SK-N-DZ (cell line): ENCODE measurements at regions not wholly inside any gene's neighbourhood (a gene's known extent, or its start where the extent isn't known, plus 50 kb on each side); places are given as distances from the start of the nearest gene placed in this dataset.

Experiments used
- DNase-seq: peaks from one replicate; pipeline ENCODE4 v3.0.0-alpha.2; 2015; ENCODE audit warnings: low spot score

DNA sequence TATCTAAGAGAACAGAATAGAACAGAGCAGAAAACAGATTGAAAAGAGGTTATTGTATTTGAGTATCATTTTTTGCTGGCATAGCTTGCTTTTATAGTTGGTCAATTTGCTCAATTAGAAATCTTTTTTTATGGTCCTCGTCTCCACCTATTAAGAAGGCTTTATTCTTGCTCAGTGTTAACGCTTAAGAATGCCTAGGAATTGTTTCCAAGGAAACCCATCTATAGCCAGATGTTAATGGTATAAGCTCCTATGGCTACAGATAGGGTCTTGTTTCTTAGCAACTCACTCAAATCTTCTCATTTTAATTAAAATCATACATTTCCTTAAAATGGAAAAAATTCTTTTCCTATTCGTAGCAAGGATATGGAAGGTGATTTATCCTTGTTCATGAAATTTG, 392.3 kb downstream of the TMEM135 start:
- DNase-seq: no peak

DNA sequence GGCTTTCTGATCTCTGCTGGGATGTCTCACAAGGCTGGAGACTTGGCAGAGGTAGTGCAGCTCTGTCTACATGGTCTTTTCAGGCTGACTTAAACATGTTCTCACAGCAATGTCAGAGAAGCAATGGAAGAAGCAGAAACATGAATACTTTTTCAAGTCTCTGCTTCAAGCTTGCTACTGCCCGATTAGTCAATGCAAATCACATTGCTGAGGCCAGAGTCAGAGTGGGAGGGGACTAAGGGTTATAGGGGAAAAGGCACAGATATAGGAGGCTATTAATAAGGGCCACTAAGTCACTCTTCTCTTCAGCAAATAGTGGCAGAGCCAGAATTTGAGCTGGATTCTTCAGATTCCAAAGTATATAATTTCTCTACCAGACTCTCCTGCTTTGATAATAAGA, 390.5 kb downstream of the TMEM135 start:
- no peak for DNase-seq

DNA sequence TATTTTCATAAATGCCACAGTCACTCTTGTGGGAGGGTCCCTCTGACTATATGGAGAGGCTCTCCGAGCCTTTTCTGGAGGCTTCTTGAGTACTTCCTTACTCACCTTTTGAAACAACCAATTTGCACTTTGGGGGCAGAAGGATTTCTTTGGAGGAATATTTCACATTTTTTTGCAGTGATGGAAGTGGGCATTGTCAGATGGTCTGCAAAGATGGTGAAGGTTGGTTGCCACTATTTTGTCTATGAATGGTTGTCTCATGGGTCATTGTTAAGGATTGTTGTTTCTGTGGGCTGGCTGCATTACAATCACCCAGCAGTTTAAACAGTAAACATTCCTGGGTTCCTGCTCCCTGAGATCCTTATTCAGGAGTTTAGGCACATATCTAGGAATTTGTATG, 388.2 kb downstream of the TMEM135 start:
- DNase-seq: no peak

DNA sequence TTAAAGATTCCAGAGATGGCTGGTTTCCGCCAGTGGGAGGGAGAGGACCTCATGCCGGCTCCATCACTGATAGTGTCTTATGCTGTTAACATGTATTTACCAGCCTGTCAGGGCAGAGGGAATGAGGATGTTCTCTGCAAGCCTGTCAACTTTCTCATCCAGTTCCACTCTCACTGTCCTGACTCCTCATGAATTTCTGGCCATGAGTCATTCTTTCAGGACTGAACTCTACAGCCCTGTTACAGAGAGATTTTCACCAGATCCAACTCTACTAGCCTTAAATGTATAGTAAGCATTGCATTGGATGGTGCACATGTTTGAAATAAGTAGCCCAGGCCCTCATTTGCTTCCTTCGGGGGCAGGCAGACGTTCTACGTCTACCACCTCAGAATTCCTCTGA, 387.7 kb downstream of the TMEM135 start:
- DNase-seq: no peak

DNA sequence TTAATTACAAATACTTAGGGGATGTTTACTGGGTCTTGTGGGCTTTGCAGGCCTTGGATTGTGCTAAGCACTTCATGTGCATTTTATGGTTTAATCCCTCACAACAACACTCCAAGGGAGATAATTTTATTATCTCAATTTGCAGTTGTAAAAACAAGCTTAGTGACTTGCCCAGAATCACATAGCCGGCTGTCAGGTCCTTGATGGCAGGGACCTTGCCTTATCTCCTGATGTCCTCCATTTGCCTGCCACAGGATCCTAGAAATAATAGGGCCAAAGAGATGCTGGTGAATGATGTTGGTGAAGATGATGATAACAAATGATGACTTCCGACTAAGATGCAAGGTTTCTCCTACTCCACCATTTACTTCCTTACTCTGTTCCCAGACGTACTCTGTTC, 385.4 kb downstream of the TMEM135 start:
- DNase-seq: peak; percentile 67

DNA sequence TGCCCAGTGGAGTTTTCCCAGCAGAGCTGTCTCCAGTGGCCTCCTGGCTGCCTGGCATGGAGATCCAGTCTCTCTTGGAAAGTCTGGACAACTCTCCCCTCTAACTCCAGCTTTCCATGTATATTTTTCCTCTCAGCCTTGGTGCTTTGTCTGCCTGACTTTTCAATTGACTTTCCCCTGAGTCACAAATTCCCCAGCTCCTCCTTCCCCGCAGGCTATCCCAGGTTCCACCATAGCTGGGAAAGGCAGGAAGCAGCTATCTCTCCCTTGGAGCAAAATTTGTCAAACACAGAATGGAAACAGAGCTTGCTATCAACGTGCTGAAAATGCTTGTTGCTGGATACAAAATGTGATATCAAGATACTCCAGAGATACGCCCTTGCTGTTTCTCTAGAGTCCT, 384.8 kb downstream of the TMEM135 start:
- peak; percentile 51 for DNase-seq

DNA sequence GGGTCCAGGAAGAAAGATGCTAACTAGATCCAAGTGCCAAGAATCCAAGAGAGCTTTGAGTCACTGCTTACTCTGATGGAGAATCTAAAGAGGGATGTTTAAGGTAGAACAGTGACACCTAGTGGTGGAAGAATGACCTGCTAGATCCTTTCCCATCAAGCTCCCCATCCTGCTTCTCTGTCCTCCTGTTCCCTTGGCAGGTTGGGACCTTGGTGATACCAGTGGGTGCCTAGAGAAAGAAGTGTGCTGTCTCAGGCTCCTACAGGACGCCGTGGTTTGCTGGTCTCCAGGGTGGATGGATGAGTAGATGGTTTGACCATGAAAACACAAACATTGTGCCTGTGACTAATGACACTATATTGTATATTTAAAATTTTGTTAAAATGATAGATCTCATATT, 383.7 kb downstream of the TMEM135 start:
- peak; percentile 86 for DNase-seq

DNA sequence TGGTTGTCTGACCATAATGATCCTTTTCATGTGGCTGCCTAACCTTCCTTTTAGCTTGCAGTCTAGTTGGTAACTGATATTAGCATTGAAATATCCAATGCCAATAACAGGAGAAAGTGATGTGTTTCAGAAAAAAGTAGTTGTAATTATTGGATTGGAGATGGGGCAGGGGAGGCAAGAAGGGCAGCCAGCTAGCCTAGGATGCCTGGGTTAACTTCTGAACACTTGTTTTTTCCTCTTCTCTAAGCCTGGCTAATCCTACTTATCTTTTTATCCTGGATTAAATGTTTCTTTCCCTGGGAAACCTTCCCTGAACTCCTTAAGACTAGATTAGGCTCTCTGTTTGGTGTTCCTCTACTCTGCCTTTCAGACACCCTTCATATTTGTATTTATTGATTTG, 380.2 kb downstream of the TMEM135 start:
- no peak for DNase-seq

DNA sequence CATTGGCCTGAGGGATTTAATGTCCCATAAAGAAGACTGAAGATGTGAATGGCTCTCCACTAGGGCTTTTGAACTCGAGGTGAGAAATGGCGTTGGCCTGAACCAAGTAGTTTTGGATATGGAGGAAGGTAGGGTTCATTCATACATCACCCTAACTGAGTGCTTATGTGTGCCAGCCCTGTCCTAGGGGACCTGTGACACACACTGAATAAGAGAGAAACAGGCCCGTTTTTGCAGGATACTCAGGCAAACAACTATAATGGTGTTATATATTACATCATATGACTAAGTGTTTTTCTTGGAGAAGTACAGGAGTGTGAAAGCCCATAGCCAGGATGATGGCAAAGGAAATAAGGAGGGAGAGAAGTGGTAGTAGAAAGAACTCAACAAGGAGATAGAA, 368.1 kb downstream of the TMEM135 start:
- no peak for DNase-seq

DNA sequence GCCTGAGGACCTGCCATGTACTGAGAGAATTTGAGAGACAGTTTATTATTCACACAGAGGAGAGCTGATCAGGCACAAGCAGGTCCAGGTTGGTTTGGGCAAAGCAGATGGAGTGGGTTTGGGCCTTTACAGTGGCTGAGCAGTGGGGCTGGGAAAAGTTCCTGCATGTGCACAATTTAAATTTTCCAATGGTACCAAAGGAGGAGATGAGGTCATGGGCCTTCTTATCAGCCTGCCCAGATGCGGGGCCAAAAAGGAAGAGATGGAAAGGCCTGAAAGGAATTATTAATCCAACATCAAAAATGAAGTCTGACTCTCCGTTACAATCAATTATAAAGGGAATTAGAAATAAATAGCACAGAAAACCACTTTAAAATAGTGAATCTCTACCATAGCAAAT, 367.6 kb downstream of the TMEM135 start:
- DNase-seq: no peak

DNA sequence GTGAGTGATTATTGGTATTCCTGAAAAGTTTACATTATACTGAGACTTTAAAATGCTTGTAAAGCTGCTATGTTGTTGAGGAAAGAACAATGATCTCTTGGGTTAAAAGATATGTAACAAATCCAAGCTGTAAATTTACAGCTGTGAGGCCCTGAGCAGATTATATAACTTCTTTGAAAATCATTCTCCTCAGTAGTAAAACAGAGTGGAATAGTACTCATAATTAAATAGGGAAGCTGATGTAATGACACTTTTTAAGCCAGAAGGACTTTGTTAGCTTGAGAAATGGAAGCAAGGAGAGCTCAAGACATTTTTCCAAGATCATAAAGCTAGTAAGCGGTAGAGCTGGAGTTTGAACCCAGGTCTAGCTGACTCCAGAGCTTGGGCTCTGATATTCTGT, 363.9 kb downstream of the TMEM135 start:
- DNase-seq: no peak

DNA sequence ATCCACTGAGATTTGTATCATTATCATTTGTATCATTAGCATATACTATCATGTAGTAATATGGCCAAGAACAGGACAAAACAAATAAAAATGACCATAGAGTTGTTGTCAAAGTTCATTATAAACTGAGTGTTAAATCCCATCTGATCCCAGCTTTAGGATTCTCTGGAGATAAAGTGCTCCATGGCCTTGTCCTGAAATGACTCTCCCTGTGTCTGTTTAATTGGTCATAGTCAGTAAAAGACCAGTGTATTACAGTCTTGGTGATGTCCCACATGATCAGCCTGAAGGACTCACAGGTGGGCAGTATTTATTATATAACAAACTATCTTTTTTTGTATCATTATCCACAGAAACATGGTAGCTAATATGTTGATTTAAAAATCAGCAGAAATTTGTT, 361.6 kb downstream of the TMEM135 start:
- no peak for DNase-seq

DNA sequence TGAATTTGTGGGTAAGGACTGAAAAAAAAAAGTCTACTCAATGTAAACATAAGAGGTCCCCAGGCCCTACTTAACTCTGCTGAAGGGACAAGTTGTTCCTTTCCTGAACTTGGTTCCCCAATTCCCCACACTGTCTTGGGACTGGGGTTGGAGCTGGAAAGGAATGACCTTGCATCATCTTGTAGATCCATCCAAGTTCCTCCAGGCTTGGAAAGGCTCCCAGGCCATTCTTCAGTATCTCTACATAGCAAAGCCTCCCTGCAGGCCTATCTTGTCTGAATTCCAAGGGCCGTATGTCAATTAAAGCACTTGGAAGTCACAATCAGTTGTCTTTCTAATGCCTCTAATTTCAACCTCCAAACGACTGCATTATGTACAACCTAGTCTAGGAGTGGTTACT, 361.2 kb downstream of the TMEM135 start:
- DNase-seq: no peak

DNA sequence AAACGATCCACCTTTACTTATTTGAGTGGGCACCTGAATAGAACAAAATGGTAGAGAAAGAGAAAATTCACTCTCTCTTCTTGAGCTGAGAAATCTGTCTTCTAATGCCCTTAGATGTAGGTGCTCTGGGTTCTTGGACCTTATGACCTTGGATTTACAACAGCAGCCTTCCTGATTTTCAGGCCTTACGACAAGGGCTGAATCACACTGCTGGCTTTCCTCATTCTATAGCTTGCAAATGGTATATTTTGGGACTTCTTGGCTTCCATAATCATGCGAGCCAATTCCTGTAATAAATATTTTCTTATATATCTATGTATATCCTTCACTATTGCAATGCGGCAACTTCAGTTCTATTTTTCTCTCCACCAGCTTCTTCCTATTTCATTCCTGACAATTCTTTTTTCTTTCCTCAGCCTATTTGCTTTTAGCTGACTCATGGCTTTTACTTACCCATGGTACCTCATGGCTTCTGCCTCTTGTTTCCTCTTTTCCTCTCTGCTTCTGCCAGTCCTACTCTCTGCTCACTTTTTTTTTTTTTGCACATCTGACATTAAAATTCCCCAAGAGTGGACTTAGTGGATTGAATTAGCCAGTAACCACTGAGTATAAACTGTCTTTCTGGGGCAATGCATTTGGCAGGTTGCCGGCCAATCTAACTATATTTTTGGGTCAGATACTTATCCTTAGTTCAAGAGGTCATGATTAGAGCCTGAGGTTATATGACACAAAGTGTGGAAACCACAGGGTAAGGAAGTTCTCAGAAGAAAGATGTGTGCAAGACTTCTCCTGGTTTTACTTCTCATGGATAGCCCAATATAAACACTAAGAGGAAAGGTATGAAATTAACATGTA, 359.5 kb downstream of the TMEM135 start:
- no peak for DNase-seq

DNA sequence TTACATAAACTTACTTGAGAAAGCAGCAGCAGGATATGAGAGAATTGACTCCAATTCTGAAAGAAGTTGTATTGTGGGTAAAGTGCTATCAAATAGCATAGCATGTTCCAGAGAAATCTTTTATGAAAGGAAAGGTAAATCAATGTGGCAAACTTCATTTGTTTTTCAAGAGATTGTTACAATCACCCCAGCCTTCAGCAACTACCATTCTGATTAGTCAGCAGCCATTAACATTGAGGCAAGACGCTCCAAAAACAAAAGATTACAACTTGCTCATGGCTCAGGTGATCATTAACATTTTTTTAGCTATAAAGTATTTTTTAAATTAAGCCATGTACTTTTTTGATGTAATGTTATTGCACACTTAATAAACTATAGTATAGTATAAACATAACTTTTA, 357.2 kb downstream of the TMEM135 start:
- no peak for DNase-seq

DNA sequence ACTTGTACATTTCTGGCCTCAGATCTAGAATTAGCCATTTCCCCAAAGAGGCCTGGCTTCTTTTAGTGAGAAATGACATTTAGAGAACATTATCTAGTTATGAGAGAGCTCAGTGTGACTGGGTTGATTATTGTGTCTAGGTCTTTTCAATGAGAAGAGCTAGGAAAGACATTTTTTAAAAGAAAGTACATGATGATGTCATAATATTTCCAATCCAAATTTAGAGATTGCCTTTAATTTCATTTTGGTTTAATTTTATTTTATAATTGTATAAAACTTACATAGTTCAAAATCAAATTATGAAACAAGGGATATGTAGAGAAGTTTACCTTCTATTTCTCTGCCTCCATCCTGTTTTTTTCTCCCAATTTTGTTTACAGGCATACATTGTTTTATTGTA, 354.9 kb downstream of the TMEM135 start:
- DNase-seq: no peak

DNA sequence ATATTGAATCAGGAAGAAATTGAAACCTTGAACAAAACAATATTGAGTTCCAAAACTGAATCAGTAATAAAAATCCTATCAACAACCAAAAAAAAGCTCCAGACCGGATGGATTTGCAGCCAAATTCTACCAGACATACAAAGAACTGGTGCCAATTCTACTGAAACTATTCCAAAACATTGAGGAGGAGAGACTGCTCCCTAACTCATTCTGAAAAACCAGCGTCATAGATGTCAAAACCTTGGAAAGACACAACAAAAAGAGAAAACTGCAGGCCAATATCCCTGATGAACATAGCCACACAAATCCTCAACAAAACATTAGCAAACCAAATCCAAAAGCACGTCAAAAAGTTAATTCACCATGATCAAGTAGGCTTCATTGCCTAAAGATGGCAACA, 353.8 kb downstream of the TMEM135 start:
- no peak for DNase-seq

DNA sequence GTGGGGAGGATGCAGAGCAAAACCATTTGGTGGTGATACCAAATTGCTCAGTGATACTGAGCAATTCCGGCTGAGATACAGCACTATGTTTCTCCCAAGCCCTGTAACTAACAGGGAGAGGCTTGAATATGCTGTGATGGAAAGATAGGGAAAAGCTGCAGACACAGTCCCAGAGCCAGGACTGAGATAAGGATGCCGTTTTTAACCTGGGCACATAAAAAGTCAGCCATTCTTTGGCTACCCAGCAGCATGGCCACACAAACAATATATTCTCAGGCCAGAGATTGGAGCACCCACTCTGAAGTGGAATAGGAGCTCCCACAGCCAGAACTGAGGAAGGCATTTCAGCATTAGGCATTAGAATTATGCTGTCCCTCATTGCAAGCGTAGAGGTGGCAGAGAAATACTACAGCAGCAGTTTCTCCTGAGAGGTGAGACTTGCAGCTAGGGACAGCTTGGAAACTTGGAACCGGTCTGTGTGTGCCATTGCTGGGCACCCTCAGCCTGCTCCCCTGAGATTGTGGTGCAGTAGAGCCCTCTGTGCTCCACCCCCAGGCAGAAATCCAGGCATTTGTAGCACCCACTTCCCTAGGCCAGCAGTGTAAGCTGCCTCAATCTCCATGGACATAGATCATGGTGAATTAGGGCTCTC, 346.5 kb downstream of the TMEM135 start:
- peak; percentile 43 for DNase-seq

DNA sequence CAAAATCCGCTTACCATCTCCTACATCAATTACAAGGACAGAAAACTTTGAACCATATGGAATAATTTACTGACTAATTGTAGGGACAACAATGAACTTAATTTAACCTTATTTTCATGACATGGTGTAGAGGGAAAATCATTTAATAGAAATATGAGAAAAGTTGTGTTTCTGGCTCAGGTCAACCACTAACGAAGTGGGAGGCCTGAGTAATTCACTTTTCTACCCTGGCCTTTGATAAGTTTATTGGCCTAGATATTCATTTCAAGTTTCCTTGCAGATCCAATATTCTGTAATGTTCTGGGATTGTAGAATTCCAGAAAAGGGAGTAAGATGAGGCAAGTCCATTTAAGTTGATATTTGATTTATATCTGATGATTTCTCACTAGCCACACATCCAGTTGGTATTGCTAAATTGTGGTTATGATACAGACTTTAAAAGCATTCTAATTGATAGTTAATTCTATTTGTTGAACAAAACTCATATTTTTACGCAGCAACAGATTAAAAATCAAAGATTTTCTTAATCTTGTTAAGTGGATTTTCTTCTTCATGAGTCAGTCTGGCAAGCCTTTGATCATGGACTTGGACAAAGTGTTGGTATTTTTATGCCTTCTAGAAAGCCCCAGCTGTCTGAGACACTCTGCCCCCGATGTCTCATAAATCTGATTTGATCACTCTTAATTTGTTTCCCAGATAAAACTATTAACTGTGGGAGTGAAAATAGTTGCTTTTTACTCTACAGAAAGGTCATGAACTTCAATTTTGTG, 336.5 kb downstream of the TMEM135 start:
- no peak for DNase-seq
